GM12874 (cell line): ENCODE measurements at regions not wholly inside any gene's neighbourhood (a gene's known extent, or its start where the extent isn't known, plus 50 kb on each side); places are given as distances from the start of the nearest gene placed in this dataset.

ENCODE experiments used
- CTCF ChIP-seq: IDR thresholded peaks from 2 replicates; pipeline ENCODE4 v1.5.1; 2011; ENCODE audit warnings: low read depth, mild to moderate bottlenecking, control low read depth, low read length, moderate library complexity; ENCODE audit not compliant: insufficient read depth

GRCh38 chr4:38466401-38466800 lies 197.6 kb upstream of the KLF3 start:
- TF ChIP-seq CTCF, result no peak

GRCh38 chr4:38467296-38467695 lies 196.7 kb upstream of the KLF3 start:
- no peak for TF ChIP-seq CTCF

- no peak for TF ChIP-seq CTCF
Measured at GRCh38 chr4:38468339-38468866, 195.6 kb upstream of the KLF3 start.

GRCh38 chr4:38469410-38469809 lies 194.6 kb upstream of the KLF3 start:
- TF ChIP-seq CTCF, result no peak

- TF ChIP-seq CTCF, result no peak
Measured at GRCh38 chr4:38470735-38471262, 193.2 kb upstream of the KLF3 start.

- TF ChIP-seq CTCF, result no peak
Measured at GRCh38 chr4:38482696-38483095, 181.3 kb upstream of the KLF3 start.

GRCh38 chr4:38489011-38489861 lies 174.8 kb upstream of the KLF3 start:
- no peak for TF ChIP-seq CTCF
